ENCODE measurements at regions not wholly inside any gene's neighbourhood (a gene's known extent, or its start where the extent isn't known, plus 50 kb on each side); places are given as distances from the start of the nearest gene placed in this dataset.

DNA sequence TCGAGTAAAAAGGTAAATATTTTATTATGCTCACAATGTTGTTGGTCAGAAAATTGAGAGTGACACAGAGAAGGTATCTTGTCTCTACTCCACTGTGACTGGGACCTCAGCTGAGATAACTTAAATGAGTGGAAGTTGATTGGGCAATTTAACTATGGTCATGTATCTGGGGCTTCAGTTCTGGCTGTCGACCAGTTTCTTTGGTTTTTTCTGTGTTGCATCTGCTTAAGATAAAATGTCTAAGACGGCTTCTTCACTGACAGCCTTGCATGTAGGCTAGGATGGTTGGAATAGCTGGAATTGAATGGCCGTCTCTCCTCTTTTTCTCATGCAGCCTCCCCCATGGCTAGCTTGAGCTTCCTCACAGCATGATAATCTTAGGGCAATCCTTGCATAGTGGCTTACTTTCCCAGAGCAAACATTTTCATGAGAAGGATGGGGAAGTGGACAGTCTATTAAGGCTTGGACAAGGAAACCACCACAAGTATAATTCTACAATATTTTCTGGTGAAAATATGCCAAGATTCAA lies 433.7 kb downstream of the KIF2B start:
- Mint-ChIP-seq H3K4me3 (ENCODE audit: unreplicated experiment) (no peak overlapping the region), H3K36me3 (ENCODE audit: insufficient read depth, unreplicated experiment) (peaks cover 4% of the 10 kb centered on the region), H3K27me3 (ENCODE audit: insufficient read depth, unreplicated experiment) (no peaks in the 10 kb centered on the region), H3K27ac (ENCODE audit: low read depth, unreplicated experiment) (no peak overlapping the region), H3K4me1 (ENCODE audit: insufficient read depth, unreplicated experiment) (no peaks in the 10 kb centered on the region), H3K9me3 (ENCODE audit: unreplicated experiment) (no peaks in the 10 kb centered on the region)
- POLR2A ChIA-PET: interaction anchor here (1.4 kb wide), 1 partner anchor 13 kb away, joined by 4 read pairs; no protein-coding TSS in a partner anchor
- CTCF ChIA-PET: interaction anchor here (1.2 kb wide), 1 partner anchor 13 kb away, joined by 4 read pairs; no protein-coding TSS in a partner anchor
- intact Hi-C loops (cut with micrococcal nuclease): no loop called here
- DNase-seq (ENCODE audit: unreplicated experiment): no peak
- BruUV-seq (replicated peaks): no TSS peak
- TF ChIP-seq, protein P1, sequence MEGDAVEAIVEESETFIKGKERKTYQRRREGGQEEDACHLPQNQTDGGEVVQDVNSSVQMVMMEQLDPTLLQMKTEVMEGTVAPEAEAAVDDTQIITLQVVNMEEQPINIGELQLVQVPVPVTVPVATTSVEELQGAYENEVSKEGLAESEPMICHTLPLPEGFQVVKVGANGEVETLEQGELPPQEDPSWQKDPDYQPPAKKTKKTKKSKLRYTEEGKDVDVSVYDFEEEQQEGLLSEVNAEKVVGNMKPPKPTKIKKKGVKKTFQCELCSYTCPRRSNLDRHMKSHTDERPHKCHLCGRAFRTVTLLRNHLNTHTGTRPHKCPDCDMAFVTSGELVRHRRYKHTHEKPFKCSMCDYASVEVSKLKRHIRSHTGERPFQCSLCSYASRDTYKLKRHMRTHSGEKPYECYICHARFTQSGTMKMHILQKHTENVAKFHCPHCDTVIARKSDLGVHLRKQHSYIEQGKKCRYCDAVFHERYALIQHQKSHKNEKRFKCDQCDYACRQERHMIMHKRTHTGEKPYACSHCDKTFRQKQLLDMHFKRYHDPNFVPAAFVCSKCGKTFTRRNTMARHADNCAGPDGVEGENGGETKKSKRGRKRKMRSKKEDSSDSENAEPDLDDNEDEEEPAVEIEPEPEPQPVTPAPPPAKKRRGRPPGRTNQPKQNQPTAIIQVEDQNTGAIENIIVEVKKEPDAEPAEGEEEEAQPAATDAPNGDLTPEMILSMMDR (IDR thresholded peaks at IDR 0.05; ENCODE audit: unreplicated experiment): no peak

DNA sequence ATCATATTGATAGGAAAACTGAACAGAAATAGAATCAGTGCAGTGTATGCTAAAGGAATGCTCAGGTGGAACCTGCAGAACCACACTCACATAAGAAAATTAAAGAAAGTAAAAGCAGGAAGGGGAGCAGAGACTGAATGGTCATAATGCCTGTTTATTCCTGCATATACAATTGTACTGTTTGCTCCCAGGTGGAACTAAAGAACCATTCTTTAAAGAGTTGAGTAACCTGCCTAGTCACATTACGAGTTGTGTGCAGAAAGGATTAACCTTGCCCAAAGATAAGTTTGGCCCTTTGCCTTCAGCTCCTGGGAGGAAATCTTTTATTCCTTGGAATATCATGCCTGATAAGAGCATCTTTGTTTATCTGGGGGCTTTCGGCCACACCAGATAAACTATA lies 434.7 kb downstream of the KIF2B start:
- BruUV-seq (replicated peaks): no TSS peak
- no peaks in the 10 kb centered on the region for H3K27me3 Mint-ChIP-seq (ENCODE audit: insufficient read depth, unreplicated experiment)
- ChIA-PET POLR2A (no interaction called here), CTCF (no interaction called here)
- TF ChIP-seq, protein P1 (IDR thresholded peaks at IDR 0.05; ENCODE audit: unreplicated experiment): no peak
- peaks cover 4% of the 10 kb centered on the region for H3K36me3 Mint-ChIP-seq (ENCODE audit: insufficient read depth, unreplicated experiment)
- H3K9me3 Mint-ChIP-seq (ENCODE audit: unreplicated experiment): no peaks in the 10 kb centered on the region
- DNase-seq (ENCODE audit: unreplicated experiment): no peak
- H3K4me1 Mint-ChIP-seq (ENCODE audit: insufficient read depth, unreplicated experiment): no peaks in the 10 kb centered on the region
- intact Hi-C loops (cut with micrococcal nuclease): no loop called here
- H3K27ac Mint-ChIP-seq (ENCODE audit: low read depth, unreplicated experiment): no peak overlapping the region
- H3K4me3 Mint-ChIP-seq (ENCODE audit: unreplicated experiment): no peak overlapping the region

DNA sequence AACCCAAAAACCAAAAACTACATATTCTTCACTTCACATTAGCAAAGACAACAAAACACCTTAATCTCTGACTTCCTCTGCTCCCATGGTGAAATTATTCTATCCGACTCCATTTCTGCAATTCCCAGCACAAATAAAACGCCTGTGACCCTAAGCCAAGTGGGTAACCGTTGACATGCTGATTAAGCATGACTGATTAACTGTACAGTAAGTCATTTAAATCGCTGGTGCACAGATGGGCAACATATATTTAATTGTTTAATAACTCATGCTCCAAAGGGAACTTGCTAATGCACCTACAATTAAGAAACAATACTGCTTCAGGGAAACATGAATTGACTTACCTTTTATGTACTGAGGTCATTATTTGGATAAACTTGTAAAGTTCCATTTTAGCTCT lies 436.7 kb downstream of the KIF2B start:
- no TSS peak for BruUV-seq (replicated peaks)
- no peak for DNase-seq (ENCODE audit: unreplicated experiment)
- Mint-ChIP-seq H3K4me1 (ENCODE audit: insufficient read depth, unreplicated experiment) (no peaks in the 10 kb centered on the region), H3K27ac (ENCODE audit: low read depth, unreplicated experiment) (no peak overlapping the region), H3K27me3 (ENCODE audit: insufficient read depth, unreplicated experiment) (no peaks in the 10 kb centered on the region), H3K36me3 (ENCODE audit: insufficient read depth, unreplicated experiment) (peaks cover 4% of the 10 kb centered on the region), H3K9me3 (ENCODE audit: unreplicated experiment) (peaks cover 2% of the 10 kb centered on the region), H3K4me3 (ENCODE audit: unreplicated experiment) (no peak overlapping the region)
- TF ChIP-seq, protein P1 (IDR thresholded peaks at IDR 0.05; ENCODE audit: unreplicated experiment): no peak
- CTCF ChIA-PET: interaction anchor here (0.6 kb wide), 1 partner anchor 214 kb away, joined by 8 read pairs; no protein-coding TSS in a partner anchor
- POLR2A ChIA-PET: no interaction called here
- intact Hi-C loops (cut with micrococcal nuclease): no loop called here

DNA sequence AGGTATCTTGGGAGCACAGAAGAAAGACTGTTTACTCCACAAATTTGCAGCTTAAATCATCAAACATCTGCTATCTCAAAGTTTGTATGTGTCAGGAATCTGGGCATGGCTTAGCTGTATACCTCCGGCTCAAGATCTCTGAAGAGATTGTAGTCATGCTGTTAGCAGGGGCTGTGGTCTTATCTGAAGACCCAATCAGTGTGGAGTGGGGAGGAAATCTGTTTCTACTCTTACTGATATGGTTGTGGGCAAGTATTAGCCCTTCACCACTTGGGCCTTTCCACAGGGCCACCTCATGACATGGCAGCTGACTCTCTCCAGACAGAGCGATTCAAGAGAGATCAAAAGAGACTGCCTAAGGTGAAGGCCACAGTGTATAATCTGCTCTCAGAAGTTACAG lies 438.7 kb downstream of the KIF2B start:
- H3K4me1 Mint-ChIP-seq (ENCODE audit: insufficient read depth, unreplicated experiment): no peaks in the 10 kb centered on the region
- CTCF ChIA-PET: interaction anchor here (0.5 to 0.6 kb wide), 3 partner anchors 15 to 540 kb away, joined by 3 read pairs; no protein-coding TSS in a partner anchor
- no peak for DNase-seq (ENCODE audit: unreplicated experiment)
- peaks cover 7% of the 10 kb centered on the region for H3K9me3 Mint-ChIP-seq (ENCODE audit: unreplicated experiment)
- H3K4me3 Mint-ChIP-seq (ENCODE audit: unreplicated experiment): no peak overlapping the region
- intact Hi-C loops (cut with micrococcal nuclease): no loop called here
- H3K36me3 Mint-ChIP-seq (ENCODE audit: insufficient read depth, unreplicated experiment): peaks cover 4% of the 10 kb centered on the region
- no TSS peak for BruUV-seq (replicated peaks)
- POLR2A ChIA-PET: no interaction called here
- H3K27ac Mint-ChIP-seq (ENCODE audit: low read depth, unreplicated experiment): no peak overlapping the region
- H3K27me3 Mint-ChIP-seq (ENCODE audit: insufficient read depth, unreplicated experiment): no peaks in the 10 kb centered on the region
- TF ChIP-seq, protein P1 (IDR thresholded peaks at IDR 0.05; ENCODE audit: unreplicated experiment): no peak

Measured in MCF 10A (cell line).